ENCODE measurements at regions not wholly inside any gene's neighbourhood (a gene's known extent, or its start where the extent isn't known, plus 50 kb on each side); places are given as distances from the start of the nearest gene placed in this dataset.

- TF ChIP-seq, protein P1, sequence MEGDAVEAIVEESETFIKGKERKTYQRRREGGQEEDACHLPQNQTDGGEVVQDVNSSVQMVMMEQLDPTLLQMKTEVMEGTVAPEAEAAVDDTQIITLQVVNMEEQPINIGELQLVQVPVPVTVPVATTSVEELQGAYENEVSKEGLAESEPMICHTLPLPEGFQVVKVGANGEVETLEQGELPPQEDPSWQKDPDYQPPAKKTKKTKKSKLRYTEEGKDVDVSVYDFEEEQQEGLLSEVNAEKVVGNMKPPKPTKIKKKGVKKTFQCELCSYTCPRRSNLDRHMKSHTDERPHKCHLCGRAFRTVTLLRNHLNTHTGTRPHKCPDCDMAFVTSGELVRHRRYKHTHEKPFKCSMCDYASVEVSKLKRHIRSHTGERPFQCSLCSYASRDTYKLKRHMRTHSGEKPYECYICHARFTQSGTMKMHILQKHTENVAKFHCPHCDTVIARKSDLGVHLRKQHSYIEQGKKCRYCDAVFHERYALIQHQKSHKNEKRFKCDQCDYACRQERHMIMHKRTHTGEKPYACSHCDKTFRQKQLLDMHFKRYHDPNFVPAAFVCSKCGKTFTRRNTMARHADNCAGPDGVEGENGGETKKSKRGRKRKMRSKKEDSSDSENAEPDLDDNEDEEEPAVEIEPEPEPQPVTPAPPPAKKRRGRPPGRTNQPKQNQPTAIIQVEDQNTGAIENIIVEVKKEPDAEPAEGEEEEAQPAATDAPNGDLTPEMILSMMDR (IDR thresholded peaks at IDR 0.05; ENCODE audit: low read depth, low read length): no peak
- TF ChIP-seq POLR2A (IDR thresholded peaks at IDR 0.05; ENCODE audit: extremely low read depth, insufficient read length) (no peak), MAX (IDR thresholded peaks at IDR 0.05; ENCODE audit: low read depth, low read length) (no peak)
These were observed 193.1 kb downstream of the ZEB2 start for GRCh38 chr2:144326825-144327224.
